ENCODE measurements at regions not wholly inside any gene's neighbourhood (a gene's known extent, or its start where the extent isn't known, plus 50 kb on each side); places are given as distances from the start of the nearest gene placed in this dataset.
"Not testable (repeated sequence)": the region's sequence is repeated elsewhere in the genome, so short reads cannot be mapped to it uniquely, and the experiment has no call there.

DNA sequence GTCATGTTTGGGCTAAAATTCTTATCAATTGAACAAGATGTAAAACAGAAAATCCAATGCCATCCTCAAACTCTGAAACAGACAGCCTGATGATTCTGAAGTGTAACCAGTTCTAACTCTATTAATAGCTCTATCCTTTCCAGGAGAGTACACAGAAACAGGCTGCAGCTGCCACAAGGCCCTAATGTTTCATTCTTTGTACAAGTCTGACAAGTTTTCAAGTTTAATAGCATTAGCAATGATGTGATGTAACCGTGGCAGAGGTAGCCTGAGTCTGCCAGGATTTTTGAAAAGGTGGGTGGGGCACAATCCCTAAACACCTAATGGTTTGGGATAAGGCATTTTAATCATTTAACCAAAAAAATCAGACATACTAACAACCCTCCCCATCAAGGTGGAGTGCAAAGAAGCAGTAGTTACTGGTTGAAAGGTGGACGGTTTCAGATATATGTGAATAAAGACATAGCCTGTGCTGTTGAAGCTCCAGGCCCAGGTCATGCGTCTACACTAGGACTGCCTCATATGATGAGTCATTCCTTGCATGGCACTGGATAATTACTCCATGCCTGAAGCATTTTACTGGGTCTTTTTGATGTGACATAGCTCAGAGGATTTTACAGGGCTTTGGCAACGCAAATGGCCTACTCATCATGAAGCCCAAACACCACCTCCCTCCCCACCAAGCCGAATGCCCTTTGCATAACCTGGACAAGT lies 145.1 kb upstream of the GRIP1 start:
- Histone ChIP-seq H3K27ac (ENCODE audit: poor library complexity, severe bottlenecking) (peak overlapping the region; percentile 23), H3K36me3 (ENCODE audit: low read depth) (no peaks in the 10 kb centered on the region), H3K27me3 (ENCODE audit: insufficient read depth, poor library complexity, severe bottlenecking) (no peaks in the 10 kb centered on the region), H3K4me3 (ENCODE audit: severe bottlenecking) (no peak overlapping the region), H3K9me3 (ENCODE audit: severe bottlenecking) (no peaks in the 10 kb centered on the region), H3K4me1 (ENCODE audit: insufficient read depth, poor library complexity, severe bottlenecking) (peaks cover 10% of the 10 kb centered on the region)
- DNase-seq (ENCODE audit: low spot score) (no peak), ATAC-seq (ENCODE audit: low read depth) (peak; percentile 82)
- TF ChIP-seq, protein P1, sequence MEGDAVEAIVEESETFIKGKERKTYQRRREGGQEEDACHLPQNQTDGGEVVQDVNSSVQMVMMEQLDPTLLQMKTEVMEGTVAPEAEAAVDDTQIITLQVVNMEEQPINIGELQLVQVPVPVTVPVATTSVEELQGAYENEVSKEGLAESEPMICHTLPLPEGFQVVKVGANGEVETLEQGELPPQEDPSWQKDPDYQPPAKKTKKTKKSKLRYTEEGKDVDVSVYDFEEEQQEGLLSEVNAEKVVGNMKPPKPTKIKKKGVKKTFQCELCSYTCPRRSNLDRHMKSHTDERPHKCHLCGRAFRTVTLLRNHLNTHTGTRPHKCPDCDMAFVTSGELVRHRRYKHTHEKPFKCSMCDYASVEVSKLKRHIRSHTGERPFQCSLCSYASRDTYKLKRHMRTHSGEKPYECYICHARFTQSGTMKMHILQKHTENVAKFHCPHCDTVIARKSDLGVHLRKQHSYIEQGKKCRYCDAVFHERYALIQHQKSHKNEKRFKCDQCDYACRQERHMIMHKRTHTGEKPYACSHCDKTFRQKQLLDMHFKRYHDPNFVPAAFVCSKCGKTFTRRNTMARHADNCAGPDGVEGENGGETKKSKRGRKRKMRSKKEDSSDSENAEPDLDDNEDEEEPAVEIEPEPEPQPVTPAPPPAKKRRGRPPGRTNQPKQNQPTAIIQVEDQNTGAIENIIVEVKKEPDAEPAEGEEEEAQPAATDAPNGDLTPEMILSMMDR (IDR thresholded peaks at IDR 0.05; ENCODE audit: poor library complexity, severe bottlenecking): no peak

DNA sequence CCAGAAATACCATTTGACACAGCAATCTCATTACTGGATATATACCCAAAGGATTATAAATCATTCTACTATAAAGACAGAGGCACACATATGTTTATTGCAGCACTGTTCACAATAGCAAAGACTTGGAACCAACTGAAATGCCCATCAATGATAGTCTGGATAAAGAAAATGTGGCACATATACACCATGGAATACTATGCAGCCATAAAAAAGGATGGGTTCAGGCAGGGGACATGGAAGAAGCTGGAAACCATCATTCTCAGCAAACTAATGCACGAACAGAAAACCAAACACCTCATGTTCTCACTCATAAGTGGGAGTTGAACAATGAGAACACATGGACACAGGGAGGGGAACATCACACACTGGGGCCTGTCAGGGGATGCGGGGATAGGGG lies 147.0 kb upstream of the GRIP1 start:
- H3K27me3 ChIP-seq (ENCODE audit: insufficient read depth, poor library complexity, severe bottlenecking); ATAC-seq (ENCODE audit: low read depth); H3K36me3 ChIP-seq (ENCODE audit: low read depth); H3K27ac ChIP-seq (ENCODE audit: poor library complexity, severe bottlenecking); DNase-seq (ENCODE audit: low spot score); H3K9me3 ChIP-seq (ENCODE audit: severe bottlenecking); H3K4me1 ChIP-seq (ENCODE audit: insufficient read depth, poor library complexity, severe bottlenecking); H3K4me3 ChIP-seq (ENCODE audit: severe bottlenecking): not testable (repeated sequence)

DNA sequence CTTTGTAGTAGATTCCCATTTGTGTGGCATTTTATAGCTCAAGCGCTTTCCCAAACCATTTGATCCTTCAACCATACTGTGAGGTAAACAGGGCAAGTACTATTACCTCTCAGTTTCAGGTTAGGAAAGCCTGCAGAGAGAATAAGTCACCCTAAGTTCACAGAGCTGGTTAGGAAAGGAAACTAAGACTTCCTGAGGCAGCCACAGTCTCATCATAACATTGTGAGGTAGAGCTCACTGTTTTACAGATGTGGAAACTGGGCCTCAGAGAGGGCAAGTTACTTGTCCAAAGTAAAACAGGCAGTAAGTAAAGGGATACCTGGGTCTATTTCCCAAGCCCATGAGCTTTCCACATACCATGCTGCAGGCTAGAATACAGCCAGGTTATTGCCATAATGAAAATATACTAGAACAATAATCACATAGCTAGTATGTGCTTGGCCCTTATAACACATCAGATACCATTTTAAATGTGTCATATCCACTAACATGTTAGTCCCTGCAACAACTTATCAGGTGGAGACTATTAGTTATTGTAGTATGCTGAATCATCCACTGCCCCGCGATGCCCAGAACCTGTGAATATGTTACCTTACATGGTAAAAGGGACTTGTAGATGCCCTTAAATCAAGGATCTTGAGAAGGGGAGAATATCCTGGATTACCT lies 150.9 kb upstream of the GRIP1 start:
- H3K9me3 ChIP-seq (ENCODE audit: severe bottlenecking): no peaks in the 10 kb centered on the region
- H3K27me3 ChIP-seq (ENCODE audit: insufficient read depth, poor library complexity, severe bottlenecking): no peaks in the 10 kb centered on the region
- no peak overlapping the region for H3K4me3 ChIP-seq (ENCODE audit: severe bottlenecking)
- no peaks in the 10 kb centered on the region for H3K4me1 ChIP-seq (ENCODE audit: insufficient read depth, poor library complexity, severe bottlenecking)
- TF ChIP-seq, protein P1 (IDR thresholded peaks at IDR 0.05; ENCODE audit: poor library complexity, severe bottlenecking): no peak
- no peak overlapping the region for H3K27ac ChIP-seq (ENCODE audit: poor library complexity, severe bottlenecking)
- ATAC-seq (ENCODE audit: low read depth) (peak; percentile 68), DNase-seq (ENCODE audit: low spot score) (no peak)
- H3K36me3 ChIP-seq (ENCODE audit: low read depth): no peaks in the 10 kb centered on the region

DNA sequence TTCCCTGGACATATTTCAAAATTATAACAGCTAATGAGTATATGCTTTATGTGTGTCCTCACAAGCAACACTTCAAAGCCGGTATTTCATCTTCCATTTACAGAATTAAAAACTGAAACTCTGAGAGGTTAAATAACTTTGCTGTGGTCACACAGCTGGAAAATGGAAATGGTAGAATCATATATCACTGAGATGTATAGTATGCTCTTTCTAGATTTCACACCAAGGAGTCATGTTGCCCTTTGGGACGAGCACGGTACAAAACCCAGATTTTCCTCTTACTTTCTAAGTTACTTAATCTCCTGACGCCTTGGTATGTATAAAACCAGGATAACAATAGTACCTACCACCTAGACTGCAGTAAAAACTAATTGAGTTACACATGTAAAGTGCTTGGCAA lies 152.6 kb upstream of the GRIP1 start:
- H3K36me3 ChIP-seq (ENCODE audit: low read depth): no peaks in the 10 kb centered on the region
- TF ChIP-seq, protein P1 (IDR thresholded peaks at IDR 0.05; ENCODE audit: poor library complexity, severe bottlenecking): no peak
- H3K9me3 ChIP-seq (ENCODE audit: severe bottlenecking): no peaks in the 10 kb centered on the region
- no peaks in the 10 kb centered on the region for H3K4me1 ChIP-seq (ENCODE audit: insufficient read depth, poor library complexity, severe bottlenecking)
- DNase-seq (ENCODE audit: low spot score) (no peak), ATAC-seq (ENCODE audit: low read depth) (no peak)
- H3K27me3 ChIP-seq (ENCODE audit: insufficient read depth, poor library complexity, severe bottlenecking): no peaks in the 10 kb centered on the region
- H3K4me3 ChIP-seq (ENCODE audit: severe bottlenecking): no peak overlapping the region
- no peak overlapping the region for H3K27ac ChIP-seq (ENCODE audit: poor library complexity, severe bottlenecking)

DNA sequence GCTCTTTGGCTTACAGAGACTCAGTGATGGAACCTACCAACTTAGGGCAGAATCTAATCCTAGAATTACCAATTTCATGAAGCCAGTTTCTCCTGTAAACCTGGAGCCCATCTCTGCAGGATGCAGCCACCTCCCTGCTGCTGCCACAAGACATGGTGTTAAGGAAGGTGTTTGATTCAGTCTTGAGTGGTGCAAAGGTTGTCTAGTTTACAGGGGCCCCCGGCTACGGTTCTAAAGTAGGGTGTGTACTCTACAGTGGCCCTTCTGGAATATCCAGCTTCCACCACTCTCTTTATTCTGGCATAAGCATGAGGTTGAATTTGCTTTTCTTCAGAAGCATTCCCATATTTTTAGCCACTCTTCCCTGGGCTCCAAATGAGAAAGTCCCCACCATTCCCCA lies 154.1 kb upstream of the GRIP1 start:
- Histone ChIP-seq H3K9me3 (ENCODE audit: severe bottlenecking) (no peaks in the 10 kb centered on the region), H3K36me3 (ENCODE audit: low read depth) (no peaks in the 10 kb centered on the region), H3K4me1 (ENCODE audit: insufficient read depth, poor library complexity, severe bottlenecking) (no peaks in the 10 kb centered on the region), H3K27me3 (ENCODE audit: insufficient read depth, poor library complexity, severe bottlenecking) (no peaks in the 10 kb centered on the region), H3K27ac (ENCODE audit: poor library complexity, severe bottlenecking) (no peak overlapping the region), H3K4me3 (ENCODE audit: severe bottlenecking) (no peak overlapping the region)
- TF ChIP-seq, protein P1 (IDR thresholded peaks at IDR 0.05; ENCODE audit: poor library complexity, severe bottlenecking): no peak
- ATAC-seq (ENCODE audit: low read depth): no peak
- no peak for DNase-seq (ENCODE audit: low spot score)
